ENCODE measurements at regions not wholly inside any gene's neighbourhood (a gene's known extent, or its start where the extent isn't known, plus 50 kb on each side); places are given as distances from the start of the nearest gene placed in this dataset.

GRCh38 chr2:17441790-17442189, 76.5 kb downstream of the RAD51AP2 start:
- TF ChIP-seq CTCF (IDR thresholded peaks at IDR 0.05) (no peak), POLR2AphosphoS5 (IDR thresholded peaks at IDR 0.05) (no peak), POLR2A (IDR thresholded peaks at IDR 0.05) (no peak)

Data from prostate gland (tissue), 2 donors.